ENCODE measurements at regions not wholly inside any gene's neighbourhood (a gene's known extent, or its start where the extent isn't known, plus 50 kb on each side); places are given as distances from the start of the nearest gene placed in this dataset.

GRCh38 chr10:60495338-60496055 lies 105.8 kb upstream of the ANK3 start:
- WGBS = 74% methylated on average over 1 of the region's 1 CpG

DNA sequence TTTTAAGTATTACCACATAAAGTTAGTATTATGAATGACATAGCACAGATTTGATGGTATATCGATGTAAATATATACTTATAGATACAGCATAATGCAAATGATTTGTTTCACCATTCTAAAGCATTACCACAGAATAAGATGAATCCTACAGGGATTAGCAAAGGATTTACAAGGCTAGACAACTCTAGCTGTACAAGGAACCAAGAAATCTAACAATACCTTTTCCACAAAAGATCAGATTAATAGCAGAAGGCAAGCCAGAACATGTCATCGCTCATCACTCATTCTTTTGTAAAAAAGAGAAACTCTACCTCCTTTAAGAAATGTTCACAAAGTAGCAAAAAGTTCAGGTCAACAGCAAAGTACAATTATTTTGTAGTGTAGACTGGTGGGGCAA lies 105.1 kb upstream of the ANK3 start:
- TF ChIP-seq POLR2AphosphoS5 (IDR thresholded peaks at IDR 0.05) (no peak), EP300 (IDR thresholded peaks at IDR 0.05) (no peak), POLR2A (IDR thresholded peaks at IDR 0.05; ENCODE audit: low read depth) (no peak)
- TF ChIP-seq, protein P1, sequence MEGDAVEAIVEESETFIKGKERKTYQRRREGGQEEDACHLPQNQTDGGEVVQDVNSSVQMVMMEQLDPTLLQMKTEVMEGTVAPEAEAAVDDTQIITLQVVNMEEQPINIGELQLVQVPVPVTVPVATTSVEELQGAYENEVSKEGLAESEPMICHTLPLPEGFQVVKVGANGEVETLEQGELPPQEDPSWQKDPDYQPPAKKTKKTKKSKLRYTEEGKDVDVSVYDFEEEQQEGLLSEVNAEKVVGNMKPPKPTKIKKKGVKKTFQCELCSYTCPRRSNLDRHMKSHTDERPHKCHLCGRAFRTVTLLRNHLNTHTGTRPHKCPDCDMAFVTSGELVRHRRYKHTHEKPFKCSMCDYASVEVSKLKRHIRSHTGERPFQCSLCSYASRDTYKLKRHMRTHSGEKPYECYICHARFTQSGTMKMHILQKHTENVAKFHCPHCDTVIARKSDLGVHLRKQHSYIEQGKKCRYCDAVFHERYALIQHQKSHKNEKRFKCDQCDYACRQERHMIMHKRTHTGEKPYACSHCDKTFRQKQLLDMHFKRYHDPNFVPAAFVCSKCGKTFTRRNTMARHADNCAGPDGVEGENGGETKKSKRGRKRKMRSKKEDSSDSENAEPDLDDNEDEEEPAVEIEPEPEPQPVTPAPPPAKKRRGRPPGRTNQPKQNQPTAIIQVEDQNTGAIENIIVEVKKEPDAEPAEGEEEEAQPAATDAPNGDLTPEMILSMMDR (IDR thresholded peaks at IDR 0.05) = no peak
- H3K4me1 ChIP-seq = peaks cover 0 to 7% (median 3%) of the 10 kb centered on the region in 4 donors
- no peaks in the 10 kb centered on the region for H3K27me3 ChIP-seq
- WGBS = 100% methylated on average over 2 of the region's 2 CpGs
- no peak overlapping the region for H3K4me3 ChIP-seq
- H3K27ac ChIP-seq (replicated peaks in 1 of 4) = no peak overlapping the region
- intact Hi-C loops (cut with DNase I) = no loop called here
- DNase-seq (ENCODE audit: extremely low spot score) = no peak
- H3K36me3 ChIP-seq = no peaks in the 10 kb centered on the region
- no peaks in the 10 kb centered on the region for H3K9me3 ChIP-seq

More at GRCh38 chr10:60495338-60496055, 105.8 kb upstream of the ANK3 start:
- no peak for DNase-seq (ENCODE audit: extremely low spot score)
- Histone ChIP-seq H3K4me3 (no peak overlapping the region), H3K9me3 (no peaks in the 10 kb centered on the region), H3K27ac (replicated peaks in 1 of 4) (peak overlapping the region in 1 of 4 donors; percentile 21), H3K4me1 (peaks cover 0 to 7% (median 3%) of the 10 kb centered on the region in 4 donors), H3K27me3 (no peaks in the 10 kb centered on the region), H3K36me3 (no peaks in the 10 kb centered on the region)
- intact Hi-C loops (cut with DNase I) = no loop called here
- no peak for TF ChIP-seq POLR2AphosphoS5 (IDR thresholded peaks at IDR 0.05)
- TF ChIP-seq, protein P1 (IDR thresholded peaks at IDR 0.05) = no peak
- TF ChIP-seq EP300 (IDR thresholded peaks at IDR 0.05) = no peak
- TF ChIP-seq POLR2A (IDR thresholded peaks at IDR 0.05; ENCODE audit: low read depth) = no peak

DNA sequence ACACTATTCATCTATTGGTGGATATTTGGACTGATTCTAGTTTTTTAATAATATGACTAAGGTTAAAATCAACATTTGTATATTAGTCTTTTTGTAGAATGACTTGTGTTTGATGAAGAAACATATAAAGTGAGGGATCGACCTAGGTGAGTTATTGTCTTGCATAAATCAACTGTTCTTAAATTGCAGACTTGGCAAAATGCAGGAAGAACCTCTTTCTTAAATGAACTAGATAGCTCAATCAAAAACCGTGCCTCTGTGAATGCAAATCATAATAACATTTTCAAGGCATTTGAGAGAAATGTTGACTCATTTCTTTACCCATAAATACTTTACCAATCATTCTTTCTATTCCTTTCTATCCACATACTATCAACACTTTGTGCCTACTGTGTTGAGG lies 101.5 kb upstream of the ANK3 start:
- Histone ChIP-seq H3K27me3 (no peaks in the 10 kb centered on the region), H3K36me3 (no peaks in the 10 kb centered on the region), H3K9me3 (no peaks in the 10 kb centered on the region), H3K4me3 (no peak overlapping the region), H3K4me1 (no peaks in the 10 kb centered on the region), H3K27ac (replicated peaks in 1 of 4) (no peak overlapping the region)
- no peak for DNase-seq (ENCODE audit: extremely low spot score)
- 81% methylated on average over 2 of the region's 2 CpGs for WGBS
- intact Hi-C loops (cut with DNase I) = no loop called here
- no peak for TF ChIP-seq EP300 (IDR thresholded peaks at IDR 0.05)
- no peak for TF ChIP-seq POLR2A (IDR thresholded peaks at IDR 0.05; ENCODE audit: low read depth)
- TF ChIP-seq POLR2AphosphoS5 (IDR thresholded peaks at IDR 0.05) = no peak
- TF ChIP-seq, protein P1 (IDR thresholded peaks at IDR 0.05) = no peak

- 63% methylated on average over 3 of the region's 3 CpGs for WGBS
- no peak overlapping the region for H3K27ac ChIP-seq (replicated peaks in 1 of 4)
- H3K4me1 ChIP-seq = no peaks in the 10 kb centered on the region
- intact Hi-C loops (cut with DNase I) = no loop called here
- TF ChIP-seq, protein P1 (IDR thresholded peaks at IDR 0.05) = no peak
- no peak for TF ChIP-seq EP300 (IDR thresholded peaks at IDR 0.05)
- no peak for TF ChIP-seq POLR2A (IDR thresholded peaks at IDR 0.05; ENCODE audit: low read depth)
- no peak for TF ChIP-seq POLR2AphosphoS5 (IDR thresholded peaks at IDR 0.05)
- no peaks in the 10 kb centered on the region for H3K36me3 ChIP-seq
- DNase-seq (ENCODE audit: extremely low spot score) = no peak
- H3K9me3 ChIP-seq = no peaks in the 10 kb centered on the region
- no peaks in the 10 kb centered on the region for H3K27me3 ChIP-seq
- no peak overlapping the region for H3K4me3 ChIP-seq
Measured at GRCh38 chr10:60490013-60490412, 100.3 kb upstream of the ANK3 start.

Data from esophagus muscularis mucosa (tissue), 4 donors.